HEK293 (cell line): ENCODE measurements at regions not wholly inside any gene's neighbourhood (a gene's known extent, or its start where the extent isn't known, plus 50 kb on each side); places are given as distances from the start of the nearest gene placed in this dataset.

ENCODE experiments used
- CTCF ChIA-PET: fragments of 350-600 bp; formaldehyde crosslinking; extraction: SDS; loops from one replicate; lab custom pipeline; 2021; ENCODE audit warnings: antibody characterized with exemption; lab: Yijun Ruan, JAX
- POLR2A ChIA-PET: fragments of 300-600 bp; formaldehyde crosslinking; extraction: SDS; loops from one replicate; lab custom pipeline; 2020; ENCODE audit warnings: antibody characterized with exemption, inconsistent platforms; lab: Yijun Ruan, JAX
- H3K27ac ChIP-seq: fragments of 200-500 bp; sonication (Bioruptor generic); 2 replicates; pipeline ENCODE4 v1.5.1; 2014; ENCODE audit warnings: low read depth, low read length, control low read depth, inconsistent platforms; ENCODE audit errors: extremely low read depth
- H3K36me3 ChIP-seq, 2 experiments: fragments of 200-500 bp in 1 of 2; sonication (Bioruptor generic) in 1 of 2; 1 replicate in 1 of 2; 2 replicates in 1 of 2; pipeline ENCODE4 v1.5.1; 2014 to 2017; ENCODE audit warnings: inconsistent platforms in 2 of 2, low read length in 2 of 2; ENCODE audit not compliant: control insufficient read depth in 2 of 2, insufficient read depth in 1 of 2
- H3K4me1 ChIP-seq: fragments of 200-500 bp; sonication (Bioruptor generic); 2 replicates; pipeline ENCODE4 v1.5.1; 2014; ENCODE audit warnings: mild to moderate bottlenecking, low read length, inconsistent platforms; ENCODE audit not compliant: control insufficient read depth, insufficient read depth
- H3K4me3 ChIP-seq: 2 replicates; pipeline ENCODE4 v1.5.1; 2011; ENCODE audit warnings: low read depth, mild to moderate bottlenecking, control low read depth, low read length, moderate library complexity
- H3K9me3 ChIP-seq: fragments of 200-500 bp; sonication (Bioruptor generic); 2 replicates; pipeline ENCODE4 v1.5.1; 2014; ENCODE audit warnings: low read depth, low read length, inconsistent platforms; ENCODE audit not compliant: control insufficient read depth, insufficient read depth
- BCL11A ChIP-seq: fragments of 450-650 bp; formaldehyde crosslinking; IDR thresholded peaks from 2 replicates; pipeline ENCODE4 v1.5.1; 2016; ENCODE audit warnings: low read depth, missing biosample characterization, missing genetic modification characterization
- FEZF1 ChIP-seq: fragments of 450-650 bp; formaldehyde crosslinking; IDR thresholded peaks from 2 replicates; pipeline ENCODE4 v1.5.1; 2016; ENCODE audit warnings: missing biosample characterization, missing genetic modification characterization
- GLIS2 ChIP-seq: fragments of 450-650 bp; formaldehyde crosslinking; IDR thresholded peaks from 2 replicates; pipeline ENCODE4 v1.5.1; 2016; ENCODE audit warnings: missing biosample characterization, missing genetic modification characterization
- HOXD13 ChIP-seq: sonication (generic); formaldehyde crosslinking; IDR thresholded peaks from 2 replicates; pipeline ENCODE4 v1.8.0; 2022; ENCODE audit warnings: missing genetic modification reagents, borderline replicate concordance
- IKZF3 ChIP-seq: fragments of 450-650 bp; IDR thresholded peaks from 2 replicates; pipeline ENCODE4 v1.5.0; 2018; ENCODE audit warnings: missing biosample characterization, mild to moderate bottlenecking, missing genetic modification characterization, moderate library complexity
- PRDM4 ChIP-seq: fragments of 450-650 bp; formaldehyde crosslinking; IDR thresholded peaks from 2 replicates; pipeline ENCODE4 v1.5.1; 2017; ENCODE audit warnings: missing biosample characterization, missing genetic modification characterization
- REPIN1 ChIP-seq: fragments of 450-650 bp; formaldehyde crosslinking; IDR thresholded peaks from 2 replicates; pipeline ENCODE4 v1.5.1; 2017; ENCODE audit warnings: missing biosample characterization, missing genetic modification characterization, low read depth
- SP2 ChIP-seq: fragments of 450-650 bp; formaldehyde crosslinking; IDR thresholded peaks from 2 replicates; pipeline ENCODE4 v1.5.1; 2016; ENCODE audit warnings: missing biosample characterization, missing genetic modification characterization
- WT1 ChIP-seq: fragments of 450-650 bp; formaldehyde crosslinking; IDR thresholded peaks from 2 replicates; pipeline ENCODE4 v1.5.1; 2016; ENCODE audit warnings: missing biosample characterization, missing genetic modification characterization
- ZBTB17 ChIP-seq: fragments of 450-650 bp; formaldehyde crosslinking; IDR thresholded peaks from 2 replicates; pipeline ENCODE4 v1.5.1; 2016; ENCODE audit warnings: missing biosample characterization, missing genetic modification characterization
- ZBTB21 ChIP-seq: fragments of 450-650 bp; formaldehyde crosslinking; IDR thresholded peaks from 2 replicates; pipeline ENCODE4 v1.5.1; 2017; ENCODE audit warnings: missing biosample characterization, missing genetic modification characterization
- ZBTB44 ChIP-seq: fragments of 450-650 bp; IDR thresholded peaks from 2 replicates; pipeline ENCODE4 v1.5.1; 2018; ENCODE audit warnings: missing biosample characterization, mild to moderate bottlenecking, missing genetic modification characterization
- ZNF146 ChIP-seq: fragments of 450-650 bp; formaldehyde crosslinking; IDR thresholded peaks from 2 replicates; pipeline ENCODE4 v1.5.1; 2016; ENCODE audit warnings: missing biosample characterization, missing genetic modification characterization
- ZNF169 ChIP-seq: fragments of 450-650 bp; formaldehyde crosslinking; IDR thresholded peaks from 2 replicates; pipeline ENCODE4 v1.5.1; 2016; ENCODE audit warnings: missing biosample characterization, missing genetic modification characterization
- ZNF18 ChIP-seq: fragments of 450-650 bp; formaldehyde crosslinking; IDR thresholded peaks from 2 replicates; pipeline ENCODE4 v1.5.1; 2016; ENCODE audit warnings: missing biosample characterization, missing genetic modification characterization
- ZNF202 ChIP-seq: fragments of 450-650 bp; formaldehyde crosslinking; IDR thresholded peaks from 2 replicates; pipeline ENCODE4 v1.5.1; 2016; ENCODE audit warnings: missing biosample characterization, missing genetic modification characterization, borderline replicate concordance
- ZNF223 ChIP-seq: fragments of 450-650 bp; formaldehyde crosslinking; IDR thresholded peaks from 2 replicates; pipeline ENCODE4 v1.5.1; 2016; ENCODE audit warnings: missing biosample characterization, missing genetic modification characterization
- ZNF362 ChIP-seq: fragments of 450-650 bp; formaldehyde crosslinking; IDR thresholded peaks from 2 replicates; pipeline ENCODE4 v1.5.1; 2016; ENCODE audit warnings: missing biosample characterization, missing genetic modification characterization
- ZNF391 ChIP-seq: fragments of 450-650 bp; formaldehyde crosslinking; IDR thresholded peaks from 2 replicates; pipeline ENCODE4 v1.5.1; 2016; ENCODE audit warnings: low read depth, missing biosample characterization, missing genetic modification characterization, borderline replicate concordance
- ZNF398 ChIP-seq: fragments of 450-650 bp; formaldehyde crosslinking; IDR thresholded peaks from 2 replicates; pipeline ENCODE4 v1.5.1; 2017; ENCODE audit warnings: missing biosample characterization, missing genetic modification characterization
- ZNF416 ChIP-seq: fragments of 450-650 bp; formaldehyde crosslinking; IDR thresholded peaks from 2 replicates; pipeline ENCODE4 v1.5.1; 2016; ENCODE audit warnings: missing biosample characterization, missing genetic modification characterization
- ZNF48 ChIP-seq: fragments of 450-650 bp; formaldehyde crosslinking; IDR thresholded peaks from 2 replicates; pipeline ENCODE4 v1.5.1; 2016; ENCODE audit warnings: missing biosample characterization, missing genetic modification characterization
- ZNF560 ChIP-seq: fragments of 450-650 bp; formaldehyde crosslinking; IDR thresholded peaks from 2 replicates; pipeline ENCODE4 v1.5.1; 2017; ENCODE audit warnings: missing biosample characterization, missing genetic modification characterization, borderline replicate concordance
- ZNF624 ChIP-seq: fragments of 450-650 bp; formaldehyde crosslinking; IDR thresholded peaks from 2 replicates; pipeline ENCODE4 v1.5.1; 2017; ENCODE audit warnings: missing biosample characterization, missing genetic modification characterization
- ZNF626 ChIP-seq: fragments of 450-650 bp; sonication (Bioruptor Pico); formaldehyde crosslinking; IDR thresholded peaks from 2 replicates; pipeline ENCODE4 v1.5.1; 2018; ENCODE audit warnings: missing biosample characterization, missing genetic modification characterization, inconsistent platforms
- ZNF658 ChIP-seq: fragments of 450-650 bp; formaldehyde crosslinking; IDR thresholded peaks from 2 replicates; pipeline ENCODE4; 2016; ENCODE audit warnings: missing biosample characterization, missing genetic modification characterization
- ZNF747 ChIP-seq: fragments of 450-650 bp; formaldehyde crosslinking; IDR thresholded peaks from 2 replicates; pipeline ENCODE4 v1.5.1; 2016; ENCODE audit warnings: missing biosample characterization, missing genetic modification characterization
- ZNF76 ChIP-seq: fragments of 450-650 bp; formaldehyde crosslinking; IDR thresholded peaks from 2 replicates; pipeline ENCODE4; 2016; ENCODE audit warnings: low read depth, missing biosample characterization, missing genetic modification characterization, borderline replicate concordance
- ZNF843 ChIP-seq: fragments of 450-650 bp; formaldehyde crosslinking; IDR thresholded peaks from 2 replicates; pipeline ENCODE4 v1.5.1; 2016; ENCODE audit warnings: missing biosample characterization, missing genetic modification characterization

- POLR2A ChIA-PET = no interaction called here
- Histone ChIP-seq H3K36me3 (no peaks in the 10 kb centered on the region), H3K4me3 (no peak overlapping the region), H3K4me1 (no peaks in the 10 kb centered on the region), H3K9me3 (no peaks in the 10 kb centered on the region), H3K27ac (no peak overlapping the region)
- TF ChIP-seq BCL11A (tag by site-specific recombination) (no peak), GLIS2 (no peak), ZNF146 (tag by site-specific recombination) (no peak), ZBTB44 (tag by site-specific recombination) (no peak), ZNF624 (tag by site-specific recombination) (no peak), ZBTB21 (tag by site-specific recombination) (no peak), ZNF362 (no peak), PRDM4 (tag by site-specific recombination) (no peak), ZNF202 (tag by site-specific recombination) (no peak), HOXD13 (CRISPR knock-in tag) (no peak), ZNF169 (no peak), ZNF416 (no peak), ZNF560 (tag by site-specific recombination) (no peak), ZBTB17 (tag by site-specific recombination) (no peak), IKZF3 (no peak), REPIN1 (tag by site-specific recombination) (no peak)
- CTCF ChIA-PET = no interaction called here
Observed at GRCh38 chr11:42172441-42172840, 713.0 kb upstream of the LRRC4C start.

- Histone ChIP-seq H3K4me1 (no peaks in the 10 kb centered on the region), H3K36me3 (no peaks in the 10 kb centered on the region), H3K4me3 (no peak overlapping the region), H3K9me3 (no peaks in the 10 kb centered on the region), H3K27ac (no peak overlapping the region)
- ChIA-PET POLR2A (no interaction called here), CTCF (no interaction called here)
- TF ChIP-seq ZNF362 = no peak
- TF ChIP-seq ZNF76 (tag by site-specific recombination) = no peak
- TF ChIP-seq ZNF843 (tag by site-specific recombination) = no peak
- no peak for TF ChIP-seq ZNF48 (tag by site-specific recombination)
- TF ChIP-seq ZNF223 = no peak
- no peak for TF ChIP-seq ZNF658 (tag by site-specific recombination)
- no peak for TF ChIP-seq ZNF747
- TF ChIP-seq ZNF626 = no peak
- TF ChIP-seq SP2 (tag by site-specific recombination) = no peak
- no peak for TF ChIP-seq ZNF398
- no peak for TF ChIP-seq ZNF18 (tag by site-specific recombination)
- no peak for TF ChIP-seq WT1
- TF ChIP-seq FEZF1 (tag by site-specific recombination) = no peak
- TF ChIP-seq ZNF391 (tag by site-specific recombination) = no peak
Observed at GRCh38 chr11:42175203-42175602, 715.8 kb upstream of the LRRC4C start.
